Psoas muscle (tissue), 7 donors: ENCODE measurements at regions not wholly inside any gene's neighbourhood (a gene's known extent, or its start where the extent isn't known, plus 50 kb on each side); places are given as distances from the start of the nearest gene placed in this dataset.

Source experiments
- ATAC-seq, 4 donors: fragments of 200-7000 bp; cut with Tn5 transposase; one replicate each; pipeline ENCODE4 v1.9.1; 2020; ENCODE audit warnings: moderate library complexity in 3 of 4, mild to moderate bottlenecking in 2 of 4
- DNase-seq, 2 donors: peaks; one replicate each; pipeline ENCODE4 v3.0.0-alpha.2; 2020
- H3K27ac ChIP-seq: fragments of 200-600 bp; one replicate; pipeline ENCODE4 v1.8.0; 2022
- H3K27me3 ChIP-seq, 3 donors: fragments of 200-600 bp in 1 of 3; one replicate each; pipeline versions ENCODE4 v1.6.1 to v1.8.0; 2013 to 2022; ENCODE audit warnings: low read length in 2 of 3, mild to moderate bottlenecking in 2 of 3, moderate library complexity in 1 of 3; ENCODE audit not compliant: insufficient read depth in 3 of 3
- H3K36me3 ChIP-seq, 2 donors: fragments of 200-600 bp in 1 of 2; one replicate each; pipeline versions ENCODE4 v1.6.1 to v1.8.0; 2013 to 2022; ENCODE audit warnings: low read depth in 1 of 2, mild to moderate bottlenecking in 1 of 2, moderate library complexity in 1 of 2; ENCODE audit not compliant: insufficient read depth in 1 of 2
- H3K4me1 ChIP-seq: fragments of 200-600 bp; one replicate; pipeline ENCODE4 v1.8.0; 2022
- H3K4me3 ChIP-seq: fragments of 200-600 bp; one replicate; pipeline ENCODE4 v1.8.0; 2022; ENCODE audit warnings: mild to moderate bottlenecking
- H3K9me3 ChIP-seq: fragments of 200-600 bp; one replicate; pipeline ENCODE4 v1.8.0; 2022
- CTCF ChIP-seq: fragments of 200-600 bp; IDR thresholded peaks from one replicate; pipeline ENCODE4 v1.8.0; 2022; ENCODE audit warnings: antibody characterized with exemption
- WGBS, 3 donors: extraction: QIAGEN DNeasy Blood & Tissue Kit; methylation state at CpG; one replicate each; pipeline versions ENCODE4 v1.1.6 to v1.1.7; 2013; 5-methylcytosine and 5-hydroxymethylcytosine counted together
- intact Hi-C, 2 donors: fragments of 100-400 bp; cut with DNase I; formaldehyde crosslinking; loops; one replicate each; pipeline versions ENCODE4 v1.11.0 to v1.14.2; 2022
- donor health status: healthy with polysubstance abuse.
- donor health status: DM: no; HTN: no; CAD: no; lungs with moderate emphysema.
- donor health status: Bipolar disorder and iron deficiency.
- donor health status: healthy.
- donor health status: DM: yes; HTN: yes; CAD: no.
- donor health status: DM: no; HTN: no; CAD: no.
- donor health status: DM: yes; HTN: yes; CAD: no.

DNA sequence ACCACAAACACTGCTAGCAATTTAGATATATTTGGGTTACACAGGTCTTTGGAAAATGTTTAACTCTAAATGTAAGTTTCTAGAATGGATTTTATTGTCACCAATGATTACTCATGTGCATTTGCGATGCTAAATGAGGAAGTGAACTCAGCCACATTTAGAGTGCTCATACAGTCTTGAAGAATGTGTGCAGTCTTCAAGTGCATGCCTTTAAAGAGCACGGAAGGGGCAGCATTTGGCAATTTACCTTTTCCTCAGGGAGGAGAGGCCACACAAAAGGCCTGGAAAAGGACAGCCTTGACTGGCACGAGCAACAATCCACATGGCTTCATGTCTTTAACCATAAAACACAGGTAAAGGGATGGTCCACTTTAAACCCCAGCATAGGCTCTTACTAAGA, 78.5 kb upstream of the STK17B start:
- DNase-seq (no peak), ATAC-seq (no peak)
- Histone ChIP-seq H3K36me3 (no peaks in the 10 kb centered on the region), H3K27ac (no peak overlapping the region), H3K9me3 (no peaks in the 10 kb centered on the region), H3K4me3 (no peak overlapping the region), H3K27me3 (no peaks in the 10 kb centered on the region), H3K4me1 (no peaks in the 10 kb centered on the region)
- intact Hi-C loops = no loop called here
- WGBS, 3 donors = 39 to 56% (median 46%) methylated on average over 3 of the region's 3 CpGs
- no peak for TF ChIP-seq CTCF

DNA sequence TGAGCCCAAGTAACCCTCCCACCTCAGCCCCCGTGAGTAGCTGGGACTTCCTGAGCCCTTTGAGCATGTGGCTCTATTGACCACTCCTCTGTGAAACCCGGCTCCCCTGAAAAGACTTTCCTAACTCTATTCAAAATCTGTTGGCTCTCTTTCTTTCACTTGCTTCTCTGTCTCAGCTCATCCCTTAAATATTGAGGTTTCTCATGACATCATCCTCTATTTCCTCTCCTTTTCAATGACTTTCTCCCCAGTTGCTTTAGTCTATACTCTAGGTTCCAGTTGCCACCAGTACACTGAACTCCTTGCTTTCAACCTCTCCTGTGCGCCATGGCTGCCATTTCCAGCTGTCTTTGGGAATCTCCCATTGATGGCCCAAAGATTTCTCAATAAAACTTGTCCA, 79.8 kb upstream of the STK17B start:
- no peak for DNase-seq
- ATAC-seq = no peak
- WGBS, 3 donors = 92 to 100% (median 93%) methylated on average over 3 of the region's 3 CpGs
- TF ChIP-seq CTCF = no peak
- intact Hi-C loops = no loop called here
- no peaks in the 10 kb centered on the region for H3K36me3 ChIP-seq
- no peaks in the 10 kb centered on the region for H3K27me3 ChIP-seq
- no peak overlapping the region for H3K27ac ChIP-seq
- no peak overlapping the region for H3K4me3 ChIP-seq
- no peaks in the 10 kb centered on the region for H3K9me3 ChIP-seq
- no peaks in the 10 kb centered on the region for H3K4me1 ChIP-seq

GRCh38 chr2:196252408-196253115, 81.2 kb upstream of the STK17B start:
- no peaks in the 10 kb centered on the region for H3K27me3 ChIP-seq
- intact Hi-C loops = no loop called here
- 97 to 100% (median 100%) methylated on average over 1 of the region's 1 CpG for WGBS, 3 donors
- no peaks in the 10 kb centered on the region for H3K9me3 ChIP-seq
- no peak for TF ChIP-seq CTCF
- DNase-seq = no peak
- H3K4me3 ChIP-seq = no peak overlapping the region
- H3K36me3 ChIP-seq = no peaks in the 10 kb centered on the region
- H3K27ac ChIP-seq = no peak overlapping the region
- ATAC-seq = no peak
- no peaks in the 10 kb centered on the region for H3K4me1 ChIP-seq

DNA sequence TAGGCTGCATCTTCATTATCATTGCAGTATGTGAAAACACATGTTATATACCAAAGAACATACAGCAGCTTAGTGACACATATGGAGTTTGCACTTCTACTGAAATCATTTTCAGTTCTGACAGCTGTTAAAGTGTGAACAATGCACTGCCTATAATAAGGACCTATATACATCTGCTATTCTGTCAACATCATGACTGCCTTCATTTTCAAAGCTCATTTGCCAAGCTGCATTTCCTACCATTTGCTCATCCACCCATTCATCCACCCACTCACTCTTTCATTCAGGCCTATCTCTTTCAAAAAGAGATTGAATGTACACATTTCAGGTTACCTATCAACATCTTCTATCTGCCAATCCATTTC, 81.7 kb upstream of the STK17B start:
- H3K4me3 ChIP-seq = no peak overlapping the region
- H3K27me3 ChIP-seq = no peaks in the 10 kb centered on the region
- no peaks in the 10 kb centered on the region for H3K9me3 ChIP-seq
- no peak overlapping the region for H3K27ac ChIP-seq
- DNase-seq = no peak
- no peak for TF ChIP-seq CTCF
- no peaks in the 10 kb centered on the region for H3K36me3 ChIP-seq
- ATAC-seq = no peak
- H3K4me1 ChIP-seq = no peaks in the 10 kb centered on the region
- intact Hi-C loops = no loop called here

DNA sequence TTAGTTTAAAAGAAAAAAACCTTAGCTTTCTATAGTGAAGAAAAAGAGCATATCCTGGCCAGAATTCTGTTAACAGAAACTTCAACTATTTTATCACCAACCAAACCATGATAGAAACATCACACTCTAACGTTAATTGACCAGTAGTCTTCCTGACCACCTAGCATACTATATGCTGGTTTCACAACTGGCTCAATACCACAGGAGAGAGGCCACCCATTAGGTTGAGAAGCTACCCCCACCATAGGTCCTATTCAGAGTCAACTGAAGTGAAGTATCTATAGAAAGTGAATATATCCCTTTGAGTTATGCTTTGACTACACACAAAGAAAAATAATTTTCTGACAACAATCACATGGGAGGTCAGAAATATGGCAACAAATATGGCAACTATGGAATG, 85.2 kb upstream of the STK17B start:
- no peaks in the 10 kb centered on the region for H3K36me3 ChIP-seq
- no peak overlapping the region for H3K4me3 ChIP-seq
- H3K9me3 ChIP-seq = no peaks in the 10 kb centered on the region
- no peak for TF ChIP-seq CTCF
- ATAC-seq (no peak), DNase-seq (no peak)
- 69 to 79% (median 71%) methylated on average over 1 of the region's 1 CpG for WGBS, 3 donors
- no peak overlapping the region for H3K27ac ChIP-seq
- no peaks in the 10 kb centered on the region for H3K4me1 ChIP-seq
- no peaks in the 10 kb centered on the region for H3K27me3 ChIP-seq
- intact Hi-C loops = no loop called here
